Duodenal mucosa (tissue), 2 donors: ENCODE measurements at regions not wholly inside any gene's neighbourhood (a gene's known extent, or its start where the extent isn't known, plus 50 kb on each side); places are given as distances from the start of the nearest gene placed in this dataset.
"Not testable (repeated sequence)": the region's sequence is repeated elsewhere in the genome, so short reads cannot be mapped to it uniquely, and the experiment has no call there.

Experiments used
- H3K27ac ChIP-seq: one replicate; pipeline ENCODE4 v1.7.0; 2013; ENCODE audit warnings: low read depth, low read length
- H3K27me3 ChIP-seq, 2 donors: one replicate each; pipeline ENCODE4 v1.7.0; 2013; ENCODE audit warnings: low read length in 2 of 2, control low read depth in 1 of 2; ENCODE audit not compliant: insufficient read depth in 2 of 2, control insufficient read depth in 1 of 2
- H3K36me3 ChIP-seq, 2 donors: one replicate each; pipeline ENCODE4 v1.7.0; 2013; ENCODE audit warnings: low read length in 2 of 2, control low read depth in 1 of 2; ENCODE audit not compliant: insufficient read depth in 2 of 2, control insufficient read depth in 1 of 2
- H3K4me1 ChIP-seq, 2 donors: one replicate each; pipeline ENCODE4 v1.7.0; 2013; ENCODE audit warnings: low read length in 2 of 2, control low read depth in 1 of 2; ENCODE audit not compliant: insufficient read depth in 2 of 2, control insufficient read depth in 1 of 2
- H3K4me3 ChIP-seq, 2 donors: one replicate each; pipeline ENCODE4 v1.7.0; 2013; ENCODE audit warnings: low read length in 2 of 2, low read depth in 1 of 2
- H3K9ac ChIP-seq, 2 donors: one replicate each; pipeline ENCODE4 v1.7.0; 2013; ENCODE audit warnings: low read length in 2 of 2, low read depth in 1 of 2
- H3K9me3 ChIP-seq, 2 donors: one replicate each; pipeline ENCODE4 v1.7.0; 2013; ENCODE audit warnings: low read length in 2 of 2, control low read depth in 1 of 2; ENCODE audit not compliant: control insufficient read depth in 1 of 2

DNA sequence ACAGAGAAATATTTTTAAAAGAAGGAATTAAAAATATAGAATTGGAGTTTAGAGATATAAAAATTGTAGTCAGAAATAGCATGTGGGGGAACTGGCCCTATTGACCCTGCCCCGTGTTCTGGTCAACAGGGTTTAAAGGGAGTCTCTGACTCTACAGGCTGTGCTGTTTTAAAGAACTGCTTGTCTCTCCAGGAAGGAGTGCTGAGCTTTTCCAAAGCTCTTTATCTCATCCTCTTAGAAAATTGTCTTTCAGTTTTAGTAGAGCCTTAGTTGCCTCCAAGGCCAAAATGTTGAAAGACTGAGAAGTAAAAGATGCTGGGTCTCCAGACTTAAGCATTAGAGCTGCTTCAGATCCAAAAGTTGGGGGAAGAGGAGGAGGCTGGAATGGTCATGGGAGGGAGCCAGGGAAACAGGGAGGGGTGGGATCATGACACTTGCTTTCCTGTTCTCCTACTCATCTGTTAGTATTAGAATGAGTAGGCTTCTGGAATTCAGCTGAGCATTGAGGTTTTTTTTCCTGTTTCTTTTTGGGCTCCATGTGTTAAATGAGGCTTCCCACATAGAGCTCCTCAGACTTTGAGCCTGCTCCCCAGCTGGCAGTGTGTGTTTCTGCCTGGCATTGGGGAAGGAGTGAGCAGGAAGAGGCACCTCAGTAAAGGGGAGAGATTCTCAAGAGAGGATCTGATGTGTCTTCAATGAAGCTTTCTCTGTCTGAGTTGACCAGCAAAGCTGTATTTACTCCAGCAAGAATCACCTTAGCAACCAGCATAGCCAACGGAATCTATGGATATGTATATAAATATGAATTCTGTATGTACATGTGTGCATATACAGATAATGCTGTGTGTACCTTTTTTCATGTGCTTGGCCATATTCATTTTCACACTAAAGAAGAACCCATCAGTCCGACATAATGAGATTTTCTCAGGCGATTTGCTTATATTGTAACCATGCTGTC lies 186.8 kb upstream of the FBXO11 start:
- Histone ChIP-seq H3K4me3 (no peak overlapping the region), H3K36me3 (no peaks in the 10 kb centered on the region), H3K27me3 (no peaks in the 10 kb centered on the region), H3K27ac (no peak overlapping the region), H3K9me3 (no peaks in the 10 kb centered on the region), H3K9ac (no peak overlapping the region), H3K4me1 (no peaks in the 10 kb centered on the region)

DNA sequence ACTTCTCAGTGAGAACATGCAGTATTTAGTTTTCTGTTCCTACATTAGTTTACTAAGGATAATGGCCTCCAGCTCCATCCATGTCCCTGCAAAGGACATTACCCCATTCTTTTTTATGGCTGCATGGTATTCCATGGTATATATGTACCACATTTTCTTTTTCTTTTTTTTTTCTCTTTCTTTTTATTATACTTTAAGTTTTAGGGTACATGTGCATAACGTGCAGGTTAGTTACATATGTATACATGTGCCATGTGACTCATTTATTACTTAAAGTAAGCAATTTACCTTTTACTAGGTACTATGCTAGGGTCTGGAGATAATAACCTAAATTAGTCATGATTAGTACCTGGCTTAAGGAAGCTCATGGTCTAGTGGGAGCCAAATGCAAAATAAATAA lies 190.5 kb upstream of the FBXO11 start:
- H3K36me3 ChIP-seq, H3K27ac ChIP-seq, H3K9ac ChIP-seq, H3K9me3 ChIP-seq, H3K4me3 ChIP-seq, H3K27me3 ChIP-seq, H3K4me1 ChIP-seq: not testable (repeated sequence)

DNA sequence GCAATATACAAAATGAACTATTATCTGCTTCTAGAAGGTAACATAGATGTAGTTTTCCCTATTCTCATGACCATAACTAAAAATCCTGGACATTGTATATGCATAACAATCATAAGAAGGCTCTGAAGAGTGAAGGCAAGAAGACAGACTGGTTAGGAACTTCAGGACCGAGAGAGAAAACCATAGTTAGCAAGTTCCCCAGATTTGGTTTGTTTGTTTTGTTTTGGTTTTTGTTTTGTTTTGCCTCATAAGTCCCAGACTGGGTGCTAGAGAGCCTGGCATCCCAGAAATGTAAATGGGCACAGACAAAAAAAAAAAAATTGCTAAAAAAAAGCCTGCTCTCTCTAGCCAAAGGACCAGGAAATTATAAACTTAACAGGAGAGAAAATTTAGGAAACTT lies 192.2 kb upstream of the FBXO11 start:
- H3K9me3 ChIP-seq, result peaks cover 0 to 4% of the 10 kb centered on the region in 2 donors
- H3K36me3 ChIP-seq, result no peaks in the 10 kb centered on the region
- H3K9ac ChIP-seq, result no peak overlapping the region
- H3K27ac ChIP-seq, result no peak overlapping the region
- no peaks in the 10 kb centered on the region for H3K27me3 ChIP-seq
- no peaks in the 10 kb centered on the region for H3K4me1 ChIP-seq
- H3K4me3 ChIP-seq, result no peak overlapping the region

DNA sequence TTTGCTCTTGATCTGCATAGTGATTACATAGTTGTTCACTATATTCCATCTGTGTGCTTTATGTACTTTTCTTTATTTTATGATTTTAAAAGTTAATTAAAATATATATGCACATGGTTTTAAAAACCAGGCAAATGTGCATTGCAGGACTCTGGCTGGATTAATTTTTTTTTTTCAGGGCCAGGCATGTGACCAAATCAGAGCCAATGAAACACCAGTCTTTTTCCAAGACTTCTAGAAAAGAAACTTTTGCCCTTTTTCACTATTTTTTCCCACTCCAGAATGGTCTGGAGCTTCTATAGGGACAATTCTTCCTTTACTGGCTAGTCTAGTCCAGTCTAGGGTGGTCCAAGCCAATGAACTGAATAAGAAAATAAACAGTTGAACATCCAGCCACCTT lies 198.1 kb upstream of the FBXO11 start:
- Histone ChIP-seq H3K9me3 (peaks cover 0 to 4% of the 10 kb centered on the region in 2 donors), H3K4me3 (no peak overlapping the region), H3K27me3 (peaks cover 0 to 4% of the 10 kb centered on the region in 2 donors), H3K36me3 (no peaks in the 10 kb centered on the region), H3K9ac (no peak overlapping the region), H3K4me1 (peaks cover 11 to 12% of the 10 kb centered on the region in 2 donors), H3K27ac (no peak overlapping the region)

DNA sequence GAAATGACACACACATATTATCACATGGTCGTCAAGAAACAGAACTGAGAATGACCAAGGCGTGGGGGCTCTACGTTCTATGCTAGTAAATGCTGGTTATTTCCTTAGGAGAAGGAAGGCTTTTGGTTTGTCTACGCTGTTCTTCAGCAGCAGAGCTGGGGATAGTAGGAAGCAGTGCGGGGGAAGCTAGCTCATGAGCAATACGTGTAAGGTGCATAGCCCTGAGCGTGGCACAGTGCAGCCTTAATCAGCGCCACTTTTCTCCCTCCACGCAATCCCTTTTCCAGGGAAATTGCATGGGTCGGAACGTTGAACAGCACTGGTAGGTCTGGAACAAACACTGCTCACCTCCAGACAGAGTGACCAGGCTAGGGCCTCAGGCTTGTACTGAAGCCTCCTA lies 199.6 kb upstream of the FBXO11 start:
- H3K27ac ChIP-seq, result no peak overlapping the region
- peaks cover 13 to 15% of the 10 kb centered on the region in 2 donors for H3K4me1 ChIP-seq
- peaks cover 0 to 4% of the 10 kb centered on the region in 2 donors for H3K27me3 ChIP-seq
- no peak overlapping the region for H3K9ac ChIP-seq
- H3K9me3 ChIP-seq, result no peaks in the 10 kb centered on the region
- no peaks in the 10 kb centered on the region for H3K36me3 ChIP-seq
- peak overlapping the region; percentile 59 to 60 for H3K4me3 ChIP-seq

DNA sequence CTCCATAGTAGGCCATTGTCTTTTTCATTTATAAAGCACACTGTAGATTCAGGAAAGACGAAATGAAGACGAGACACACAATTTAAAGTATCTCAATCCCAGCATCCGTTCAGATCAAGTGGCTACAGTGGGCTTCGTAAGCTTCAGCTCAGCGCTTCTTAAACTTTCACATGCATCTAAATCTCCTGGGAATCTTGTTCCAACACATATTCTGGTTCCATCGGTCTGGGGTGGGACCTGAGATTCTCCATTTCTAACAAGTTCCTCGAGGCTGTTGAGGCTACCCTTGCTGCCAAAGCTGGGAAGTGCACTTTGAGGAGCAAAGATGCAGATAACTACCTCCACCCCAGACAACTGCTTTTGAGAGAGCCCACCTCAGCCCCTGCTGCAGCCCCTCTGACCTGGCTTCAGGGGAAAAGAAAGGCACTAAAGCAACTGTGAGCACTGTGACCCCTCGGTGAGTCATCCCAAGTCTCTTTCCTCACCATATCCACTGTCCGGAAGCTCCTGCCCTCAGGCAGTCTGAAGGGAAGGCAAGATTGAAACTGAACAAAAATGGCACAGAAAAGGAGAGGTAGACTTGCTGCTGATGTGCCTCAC lies 201.1 kb upstream of the FBXO11 start:
- Histone ChIP-seq H3K4me1 (peaks cover 18 to 20% of the 10 kb centered on the region in 2 donors), H3K9me3 (no peaks in the 10 kb centered on the region), H3K36me3 (no peaks in the 10 kb centered on the region), H3K27ac (no peak overlapping the region), H3K4me3 (peak overlapping the region in 1 of 2 donors; percentile 20), H3K9ac (no peak overlapping the region), H3K27me3 (peaks cover 0 to 4% of the 10 kb centered on the region in 2 donors)

DNA sequence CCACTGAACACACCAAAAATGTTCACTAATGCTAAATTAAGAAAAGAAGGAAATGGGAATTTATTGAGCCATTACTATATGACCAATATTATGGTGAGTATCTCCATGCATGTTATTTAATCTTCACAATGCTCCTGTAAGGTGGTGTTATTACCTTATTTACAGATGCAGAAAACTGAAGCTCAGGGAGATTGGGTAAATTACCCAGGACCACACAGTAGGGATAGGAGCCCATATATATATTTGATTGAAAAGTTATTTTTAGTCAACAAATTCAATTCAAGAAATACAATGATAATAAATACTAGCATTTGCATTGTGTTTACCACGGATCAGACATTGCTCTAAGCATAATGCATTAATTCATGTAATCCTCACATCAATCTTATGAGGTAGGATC lies 202.2 kb upstream of the FBXO11 start:
- no peak overlapping the region for H3K27ac ChIP-seq
- H3K4me1 ChIP-seq, result peaks cover 18 to 20% of the 10 kb centered on the region in 2 donors
- no peaks in the 10 kb centered on the region for H3K9me3 ChIP-seq
- no peaks in the 10 kb centered on the region for H3K36me3 ChIP-seq
- no peak overlapping the region for H3K4me3 ChIP-seq
- no peak overlapping the region for H3K9ac ChIP-seq
- peaks cover 0 to 4% of the 10 kb centered on the region in 2 donors for H3K27me3 ChIP-seq

DNA sequence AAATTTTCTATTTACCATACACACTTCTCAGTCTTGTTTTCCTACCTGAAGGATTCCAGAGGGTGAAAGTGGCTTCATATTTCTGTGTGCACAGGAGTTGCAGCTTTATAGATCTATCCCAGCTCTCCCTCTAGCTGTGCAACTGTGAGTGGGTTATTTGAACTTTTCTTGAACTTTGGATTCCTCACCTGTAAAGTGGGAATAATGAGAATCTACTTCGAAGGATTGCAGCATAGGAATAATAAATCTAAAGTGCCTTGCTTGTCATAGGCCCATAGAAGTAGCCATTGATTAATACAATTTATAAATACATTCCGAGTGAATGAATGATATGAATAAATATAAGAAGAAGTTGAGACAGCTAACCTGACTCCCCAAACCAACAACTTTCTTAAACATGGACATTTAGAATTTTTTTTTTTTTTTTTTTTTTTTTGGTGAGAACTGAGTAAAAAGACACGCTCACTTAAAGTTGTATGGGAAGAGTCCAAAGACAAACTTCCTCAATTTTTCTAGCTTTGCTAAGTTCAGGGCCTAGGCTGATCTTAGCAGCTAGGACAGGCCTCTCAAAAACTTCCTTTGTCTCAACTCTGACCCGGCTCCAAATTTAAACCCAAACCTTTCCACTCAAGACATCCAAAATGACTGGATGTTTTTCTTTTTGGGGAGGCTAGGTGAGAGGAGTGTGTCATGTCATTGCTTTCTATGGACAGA lies 203.3 kb upstream of the FBXO11 start:
- Histone ChIP-seq H3K4me1 (peaks cover 18 to 20% of the 10 kb centered on the region in 2 donors), H3K9ac (no peak overlapping the region), H3K4me3 (no peak overlapping the region), H3K27ac (no peak overlapping the region), H3K27me3 (peaks cover 0 to 4% of the 10 kb centered on the region in 2 donors), H3K36me3 (no peaks in the 10 kb centered on the region), H3K9me3 (no peaks in the 10 kb centered on the region)

DNA sequence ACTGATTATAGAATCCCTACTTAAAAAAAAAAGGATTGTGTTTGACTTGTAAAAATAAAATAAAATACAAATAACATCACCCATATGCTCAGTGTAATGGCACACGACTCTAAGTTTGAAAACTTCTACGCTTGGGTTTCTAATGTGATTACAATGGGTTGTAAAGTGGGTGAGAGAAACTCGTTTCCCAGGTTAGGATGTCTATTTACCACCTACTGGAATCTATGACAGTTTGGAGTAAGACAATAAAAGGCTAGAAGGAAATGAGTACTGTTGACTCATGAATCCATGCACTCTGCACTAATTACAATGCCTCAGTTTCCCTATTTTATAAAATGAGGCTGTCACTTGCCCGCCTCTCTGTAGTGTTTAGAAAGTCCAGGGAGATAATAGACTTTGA lies 204.0 kb upstream of the FOXN2 start:
- no peak overlapping the region for H3K27ac ChIP-seq
- no peak overlapping the region for H3K9ac ChIP-seq
- no peaks in the 10 kb centered on the region for H3K36me3 ChIP-seq
- H3K4me3 ChIP-seq, result no peak overlapping the region
- peaks cover 0 to 4% of the 10 kb centered on the region in 2 donors for H3K27me3 ChIP-seq
- H3K4me1 ChIP-seq, result peaks cover 18 to 20% of the 10 kb centered on the region in 2 donors
- H3K9me3 ChIP-seq, result no peaks in the 10 kb centered on the region
